Activated CD4-positive, alpha-beta T cell treated with anti-CD3 and anti-CD28 coated beads for 36 hours (primary cell): ENCODE measurements at regions not wholly inside any gene's neighbourhood (a gene's known extent, or its start where the extent isn't known, plus 50 kb on each side); places are given as distances from the start of the nearest gene placed in this dataset.

ENCODE experiments used
- ATAC-seq: fragments of 200-7000 bp; cut with Tn5 transposase; one replicate; pipeline ENCODE4 v1.10.0; 2021; ENCODE audit warnings: mild to moderate bottlenecking, moderate library complexity
- CTCF ChIA-PET: fragments of 350-600 bp; sonication (Branson Sonifier 250); formaldehyde crosslinking; loops from one replicate; lab custom pipeline; 2021; ENCODE audit warnings: antibody characterized with exemption; lab: Charles Lee
- POLR2A ChIA-PET: fragments of 350-600 bp; sonication (Branson Sonifier 250); formaldehyde crosslinking; loops from one replicate; lab custom pipeline; 2021; ENCODE audit warnings: antibody characterized with exemption, inconsistent platforms; lab: Charles Lee
- DNase-seq: peaks from one replicate; pipeline ENCODE4 v3.0.0-alpha.2; 2020
- H3K27ac Mint-ChIP-seq: one replicate; pipeline ENCODE4 v1.8.0; 2021; ENCODE audit warnings: mixed read lengths
- H3K27me3 Mint-ChIP-seq: one replicate; pipeline ENCODE4 v1.8.0; 2021; ENCODE audit warnings: mixed read lengths
- H3K36me3 Mint-ChIP-seq: one replicate; pipeline ENCODE4 v1.8.0; 2021; ENCODE audit warnings: low read depth, mixed read lengths
- H3K4me1 Mint-ChIP-seq: one replicate; pipeline ENCODE4 v1.8.0; 2021; ENCODE audit warnings: mixed read lengths
- H3K4me3 Mint-ChIP-seq: one replicate; pipeline ENCODE4 v1.8.0; 2021; ENCODE audit warnings: mild to moderate bottlenecking, moderate library complexity, mixed read lengths
- H3K9me3 Mint-ChIP-seq: one replicate; pipeline ENCODE4 v1.8.0; 2021; ENCODE audit warnings: low read depth, mixed read lengths
- intact Hi-C, 2 experiments: fragments of 100-400 bp; cut with DNase I in 1 of 2; cut with micrococcal nuclease in 1 of 2; formaldehyde crosslinking; loops; one replicate each; pipeline versions ENCODE4 v1.14.2 to v1.15.1; 2022 to 2024; cut with DNase I, micrococcal nuclease

DNA sequence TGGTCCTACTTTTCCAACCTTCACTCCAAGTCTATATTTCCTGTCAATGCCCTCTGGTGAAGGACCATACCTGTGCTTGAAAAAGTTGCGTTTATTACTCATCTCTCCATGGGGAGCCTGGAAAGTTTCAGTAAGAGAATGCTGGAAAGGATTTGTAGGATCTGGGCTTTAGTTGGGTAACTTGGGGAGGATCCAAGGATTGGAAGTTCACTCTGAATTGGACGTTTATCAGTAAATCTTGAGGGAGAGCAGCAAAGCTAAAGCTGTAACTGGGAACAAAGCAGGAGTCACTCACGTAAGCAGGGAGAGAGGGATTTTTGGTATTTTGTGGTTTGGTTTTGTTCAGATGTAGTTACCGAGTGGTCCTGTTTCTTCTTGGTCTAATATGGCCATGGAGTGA lies 51.4 kb upstream of the NPVF start:
- H3K4me1 Mint-ChIP-seq = no peaks in the 10 kb centered on the region
- H3K36me3 Mint-ChIP-seq = no peaks in the 10 kb centered on the region
- ATAC-seq (no peak), DNase-seq (no peak)
- intact Hi-C loops = no loop called here
- H3K4me3 Mint-ChIP-seq = no peak overlapping the region
- H3K27me3 Mint-ChIP-seq = peaks cover 2% of the 10 kb centered on the region
- CTCF ChIA-PET = no interaction called here
- POLR2A ChIA-PET = no interaction called here
- no peak overlapping the region for H3K27ac Mint-ChIP-seq
- no peaks in the 10 kb centered on the region for H3K9me3 Mint-ChIP-seq

DNA sequence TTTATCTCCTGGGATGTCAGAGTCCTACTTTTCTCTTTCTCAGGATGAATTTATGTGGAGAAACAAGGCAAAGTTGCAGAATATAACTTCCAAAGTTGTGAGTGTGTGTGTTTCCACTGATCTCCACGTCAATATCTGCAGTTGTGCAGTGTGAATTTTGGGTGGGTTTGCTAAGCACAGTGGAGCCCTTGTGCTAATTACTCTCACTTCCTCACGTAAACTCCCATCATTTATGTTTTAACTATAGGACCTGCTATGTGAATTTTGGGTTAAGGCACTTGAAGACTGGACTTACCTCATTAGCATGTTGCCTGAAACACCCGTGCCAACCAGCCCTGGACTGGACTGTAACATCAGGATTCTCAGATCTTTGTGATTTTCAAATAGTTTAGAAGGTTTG lies 51.9 kb upstream of the NPVF start:
- H3K27me3 Mint-ChIP-seq = peaks cover 2% of the 10 kb centered on the region
- H3K36me3 Mint-ChIP-seq = no peaks in the 10 kb centered on the region

GRCh38 chr7:25282194-25282593 lies 53.9 kb upstream of the NPVF start:
- CTCF ChIA-PET = interaction anchor here (0.6 kb wide), 2 partner anchors 21 to 241 kb away, joined by 3 to 4 read pairs; no protein-coding TSS in a partner anchor
- H3K27me3 Mint-ChIP-seq = peaks cover 2% of the 10 kb centered on the region
- H3K4me3 Mint-ChIP-seq = no peak overlapping the region
- intact Hi-C loops = no loop called here
- H3K9me3 Mint-ChIP-seq = no peaks in the 10 kb centered on the region
- H3K27ac Mint-ChIP-seq = no peak overlapping the region
- POLR2A ChIA-PET = no interaction called here
- no peak for ATAC-seq
- no peak for DNase-seq
- H3K36me3 Mint-ChIP-seq = no peaks in the 10 kb centered on the region
- H3K4me1 Mint-ChIP-seq = no peaks in the 10 kb centered on the region

More for the DNA sequence above, 51.9 kb upstream of the NPVF start:
- no peak for DNase-seq
- Mint-ChIP-seq H3K27ac (no peak overlapping the region), H3K9me3 (no peaks in the 10 kb centered on the region), H3K4me3 (no peak overlapping the region), H3K4me1 (no peaks in the 10 kb centered on the region)
- ChIA-PET CTCF (interaction anchor here (1.0 kb wide), 1 partner anchor 15 kb away, joined by 3 read pairs; no protein-coding TSS in a partner anchor), POLR2A (no interaction called here)
- ATAC-seq = no peak
- intact Hi-C loops = no loop called here

GRCh38 chr7:25286756-25287155 lies 58.5 kb upstream of the NPVF start:
- Mint-ChIP-seq H3K4me1 (no peaks in the 10 kb centered on the region), H3K9me3 (no peaks in the 10 kb centered on the region), H3K27ac (no peak overlapping the region), H3K36me3 (no peaks in the 10 kb centered on the region), H3K4me3 (no peak overlapping the region), H3K27me3 (no peaks in the 10 kb centered on the region)
- no peak for DNase-seq
- CTCF ChIA-PET = interaction anchor here (1.3 kb wide), 1 partner anchor 9 kb away, joined by 3 read pairs; no protein-coding TSS in a partner anchor
- intact Hi-C loops = no loop called here
- ATAC-seq = no peak
- POLR2A ChIA-PET = interaction anchor here (0.6 kb wide), 1 partner anchor 165 kb away, joined by 12 read pairs; no protein-coding TSS in a partner anchor

GRCh38 chr7:25287291-25287690 lies 59.0 kb upstream of the NPVF start:
- H3K9me3 Mint-ChIP-seq = no peaks in the 10 kb centered on the region
- ATAC-seq (no peak), DNase-seq (no peak)
- H3K36me3 Mint-ChIP-seq = no peaks in the 10 kb centered on the region
- H3K27me3 Mint-ChIP-seq = no peaks in the 10 kb centered on the region
- intact Hi-C loops = no loop called here
- ChIA-PET CTCF (interaction anchor here (1.2 to 1.3 kb wide), 2 partner anchors 8 to 14 kb away, joined by 3 to 5 read pairs; no protein-coding TSS in a partner anchor), POLR2A (no interaction called here)
- no peaks in the 10 kb centered on the region for H3K4me1 Mint-ChIP-seq
- H3K27ac Mint-ChIP-seq = no peak overlapping the region
- no peak overlapping the region for H3K4me3 Mint-ChIP-seq

DNA sequence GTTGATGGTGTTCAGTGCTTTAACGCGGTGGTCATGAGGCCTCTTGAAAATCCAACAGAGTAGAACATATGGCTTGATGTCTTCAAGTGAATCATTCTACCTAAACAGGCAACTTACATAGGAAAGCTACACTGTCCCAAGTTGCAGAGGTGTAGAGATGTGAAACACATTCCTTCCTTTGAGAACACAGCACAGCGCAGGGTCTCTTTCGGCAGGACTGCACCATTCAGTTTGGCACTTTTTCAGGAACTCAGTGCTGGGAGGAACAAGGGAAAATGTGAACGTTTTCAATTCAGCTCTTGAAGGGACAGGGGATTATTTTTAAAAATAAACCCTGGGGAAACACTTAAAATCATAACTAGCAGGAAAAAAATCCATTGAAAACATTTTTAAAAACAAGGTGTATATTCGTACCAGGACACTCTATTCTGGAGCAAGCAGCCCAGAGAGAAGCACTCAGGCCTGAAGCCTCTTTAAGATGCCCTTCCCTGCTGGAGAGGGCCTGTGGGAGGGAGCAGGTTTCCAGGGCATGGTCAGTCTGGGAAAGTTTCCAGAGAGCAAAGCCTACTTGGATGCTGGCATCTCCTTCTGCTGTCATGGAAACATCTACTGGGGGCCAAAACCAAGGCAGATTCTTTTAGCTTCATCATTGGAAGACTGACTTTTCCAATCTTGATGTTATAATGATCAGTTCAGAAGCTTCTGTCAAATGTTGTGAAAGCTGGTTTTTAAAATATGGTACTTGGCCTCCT lies 60.4 kb upstream of the NPVF start:
- H3K4me1 Mint-ChIP-seq = no peaks in the 10 kb centered on the region
- ChIA-PET CTCF (interaction anchor here (0.7 kb wide), 1 partner anchor 973 kb away, joined by 3 read pairs; no protein-coding TSS in a partner anchor), POLR2A (interaction anchor here (0.7 kb wide), 1 partner anchor 112 kb away, joined by 3 read pairs; no protein-coding TSS in a partner anchor)
- no peak overlapping the region for H3K27ac Mint-ChIP-seq
- no peaks in the 10 kb centered on the region for H3K9me3 Mint-ChIP-seq
- H3K27me3 Mint-ChIP-seq = no peaks in the 10 kb centered on the region
- intact Hi-C loops = no loop called here
- H3K36me3 Mint-ChIP-seq = no peaks in the 10 kb centered on the region
- DNase-seq (no peak), ATAC-seq (no peak)
- H3K4me3 Mint-ChIP-seq = no peak overlapping the region

GRCh38 chr7:25289518-25289917 lies 61.2 kb upstream of the NPVF start:
- Mint-ChIP-seq H3K27ac (no peak overlapping the region), H3K4me1 (no peaks in the 10 kb centered on the region), H3K9me3 (no peaks in the 10 kb centered on the region), H3K4me3 (no peak overlapping the region), H3K36me3 (no peaks in the 10 kb centered on the region), H3K27me3 (no peaks in the 10 kb centered on the region)
- DNase-seq (no peak), ATAC-seq (no peak)
- ChIA-PET POLR2A (no interaction called here), CTCF (interaction anchor here (0.6 kb wide), 1 partner anchor 792 kb away, joined by 3 read pairs; no protein-coding TSS in a partner anchor)
- intact Hi-C loops = no loop called here

GRCh38 chr7:25294624-25295023 lies 66.3 kb upstream of the NPVF start:
- CTCF ChIA-PET = no interaction called here
- Mint-ChIP-seq H3K4me3 (no peak overlapping the region), H3K4me1 (no peaks in the 10 kb centered on the region), H3K36me3 (no peaks in the 10 kb centered on the region), H3K9me3 (no peaks in the 10 kb centered on the region), H3K27me3 (no peaks in the 10 kb centered on the region), H3K27ac (no peak overlapping the region)
- POLR2A ChIA-PET = no interaction called here
- intact Hi-C loops = no loop called here
- DNase-seq = no peak
- no peak for ATAC-seq

GRCh38 chr7:25295387-25295786 lies 67.1 kb upstream of the NPVF start:
- no peak overlapping the region for H3K27ac Mint-ChIP-seq
- intact Hi-C loops = no loop called here
- DNase-seq (no peak), ATAC-seq (no peak)
- ChIA-PET POLR2A (no interaction called here), CTCF (interaction anchor here (0.6 to 0.9 kb wide), 2 partner anchors 8 to 9 kb away, joined by 3 read pairs; no protein-coding TSS in a partner anchor)
- H3K27me3 Mint-ChIP-seq = no peaks in the 10 kb centered on the region
- no peaks in the 10 kb centered on the region for H3K36me3 Mint-ChIP-seq
- no peaks in the 10 kb centered on the region for H3K9me3 Mint-ChIP-seq
- no peaks in the 10 kb centered on the region for H3K4me1 Mint-ChIP-seq
- H3K4me3 Mint-ChIP-seq = no peak overlapping the region

DNA sequence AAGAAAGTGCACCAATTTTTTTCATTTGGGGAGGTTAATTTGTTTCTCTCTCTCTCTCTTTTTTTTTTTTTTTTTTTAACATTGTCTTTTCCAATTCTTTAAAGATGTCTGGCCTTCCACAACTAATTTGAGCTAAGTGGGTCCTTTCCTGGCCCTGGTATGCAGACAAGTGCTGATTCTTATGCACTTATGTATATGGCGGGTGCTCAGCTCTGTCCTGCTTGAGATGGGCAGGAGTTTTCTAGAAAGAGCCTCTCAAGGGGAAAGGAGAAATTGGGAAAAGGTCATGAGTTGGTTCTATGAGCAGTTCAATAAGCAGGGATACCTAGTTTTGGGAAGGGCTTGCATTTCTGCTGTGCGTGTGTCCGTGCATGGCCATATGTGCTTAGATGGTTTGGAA lies 67.8 kb upstream of the NPVF start:
- no peaks in the 10 kb centered on the region for H3K36me3 Mint-ChIP-seq
- no peak for DNase-seq
- ATAC-seq = no peak
- POLR2A ChIA-PET = no interaction called here
- no peaks in the 10 kb centered on the region for H3K4me1 Mint-ChIP-seq
- no peak overlapping the region for H3K27ac Mint-ChIP-seq
- H3K9me3 Mint-ChIP-seq = no peaks in the 10 kb centered on the region
- no peaks in the 10 kb centered on the region for H3K27me3 Mint-ChIP-seq
- intact Hi-C loops = no loop called here
- no peak overlapping the region for H3K4me3 Mint-ChIP-seq
- CTCF ChIA-PET = interaction anchor here (0.6 to 0.9 kb wide), 3 partner anchors 8 to 104 kb away, joined by 3 read pairs; no protein-coding TSS in a partner anchor

DNA sequence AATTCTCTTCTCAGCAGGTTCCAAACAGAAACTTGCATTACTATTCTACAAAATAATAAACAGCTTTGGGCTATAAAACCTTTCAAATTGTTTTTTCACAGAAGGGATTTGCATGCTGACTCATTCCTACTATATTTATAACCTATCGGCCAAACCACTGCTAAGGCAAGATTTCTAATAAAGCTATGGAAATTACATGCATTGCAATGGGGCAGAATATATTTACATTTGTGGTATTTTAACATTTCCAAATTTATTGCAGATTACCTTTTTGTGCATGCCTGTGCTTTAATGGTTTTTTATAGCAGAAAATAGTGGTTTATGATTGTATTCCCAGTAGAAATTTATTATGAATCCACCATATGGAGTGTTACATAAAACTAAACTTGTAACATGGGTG lies 69.0 kb upstream of the NPVF start:
- H3K36me3 Mint-ChIP-seq = no peaks in the 10 kb centered on the region
- intact Hi-C loops = no loop called here
- ChIA-PET POLR2A (no interaction called here), CTCF (no interaction called here)
- ATAC-seq = no peak
- H3K27me3 Mint-ChIP-seq = no peaks in the 10 kb centered on the region
- H3K27ac Mint-ChIP-seq = no peak overlapping the region
- DNase-seq = no peak
- no peak overlapping the region for H3K4me3 Mint-ChIP-seq
- no peaks in the 10 kb centered on the region for H3K4me1 Mint-ChIP-seq
- H3K9me3 Mint-ChIP-seq = no peaks in the 10 kb centered on the region
